ENCODE measurements at regions not wholly inside any gene's neighbourhood (a gene's known extent, or its start where the extent isn't known, plus 50 kb on each side); places are given as distances from the start of the nearest gene placed in this dataset.

DNA sequence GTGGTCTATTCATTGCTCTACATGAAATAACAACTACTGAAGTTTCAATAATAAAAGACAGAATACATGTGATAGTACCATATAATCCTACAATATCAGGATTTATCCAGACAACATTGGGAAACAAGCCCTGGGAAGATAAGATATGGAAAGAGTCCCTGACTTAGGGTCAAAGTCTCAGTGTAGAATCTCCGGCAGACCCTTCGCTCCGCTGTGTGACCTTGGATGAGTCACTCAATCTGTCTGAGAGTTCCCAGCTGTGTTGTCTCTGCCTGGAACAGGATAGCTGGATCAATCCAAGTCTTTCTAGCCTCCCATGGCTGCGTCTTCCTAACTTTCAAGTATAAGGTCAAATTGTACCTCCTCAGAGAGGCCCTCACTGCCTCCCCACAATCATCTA, 335.9 kb downstream of the TMEM114 start:
- Histone ChIP-seq H3K27me3 (replicated peaks in 1 of 4; ENCODE audit: control insufficient read depth in 3 of 4, extremely low read depth in 1 of 4, insufficient read depth in 3 of 4, low read length in 3 of 4) (peaks cover 0 to 1% (median 0%) of the 10 kb centered on the region in 4 experiments; a peak in 1 of 7 replicates), H3K4ac (replicated peaks; ENCODE audit: insufficient read length, low read depth, low read length) (no peak overlapping the region), H3K14ac (ENCODE audit: insufficient read length) (no peak overlapping the region), H4K20me1 (replicated peaks in 1 of 2; ENCODE audit: control insufficient read depth in 1 of 2, insufficient read depth in 2 of 2, low read length in 2 of 2) (no peaks in the 10 kb centered on the region), H3K4me2 (ENCODE audit: insufficient read depth in 1 of 2, low read depth in 2 of 2, low read length in 2 of 2) (no peak overlapping the region), H3K79me2 (ENCODE audit: control insufficient read depth in 1 of 2, insufficient read depth in 2 of 2, low read length in 2 of 2) (no peaks in the 10 kb centered on the region), H3K79me1 (ENCODE audit: low read depth, low read length) (no peaks in the 10 kb centered on the region), H4K91ac (replicated peaks; ENCODE audit: insufficient read length, low read length) (no peak overlapping the region), H2BK15ac (ENCODE audit: low read length) (no peak overlapping the region), H3K4me1 (replicated peaks in 1 of 4; ENCODE audit: control insufficient read depth in 3 of 4, insufficient read depth in 4 of 4, low read length in 3 of 4) (peaks cover 2 to 5% (median 3%) of the 10 kb centered on the region in 4 experiments; a peak in 4 of 7 replicates), H3K36me3 (ENCODE audit: control insufficient read depth in 2 of 4, insufficient read depth in 4 of 4, low read length in 3 of 4) (no peaks in the 10 kb centered on the region), H2AFZ (ENCODE audit: low read length) (no peak overlapping the region), H3K23ac (ENCODE audit: insufficient read length) (no peak overlapping the region), H2AK5ac (ENCODE audit: low read depth, low read length) (no peak overlapping the region), H2BK120ac (replicated peaks; ENCODE audit: low read depth, low read length) (no peak overlapping the region), H2BK5ac (ENCODE audit: low read depth, low read length) (no peak overlapping the region), H3K4me3 (ENCODE audit: extremely low read depth in 1 of 4, insufficient read depth in 2 of 4, low read depth in 3 of 4, low read length in 4 of 4) (no peak overlapping the region), H3K9ac (replicated peaks in 1 of 4; ENCODE audit: extremely low read depth in 1 of 4, low read depth in 3 of 4, low read length in 3 of 4) (no peak overlapping the region), H4K8ac (ENCODE audit: extremely low read depth, insufficient read depth, low read length) (no peak overlapping the region), H3K18ac (ENCODE audit: extremely low read depth, low read length) (no peak overlapping the region), H3K56ac (replicated peaks; ENCODE audit: insufficient read length, low read depth, low read length) (no peak overlapping the region), H4K5ac (ENCODE audit: insufficient read length, low read depth, low read length) (no peak overlapping the region), H3K23me2 (ENCODE audit: low read depth, low read length) (no peaks in the 10 kb centered on the region), H3K27ac (ENCODE audit: low read depth, low read length) (no peak overlapping the region), H3K9me3 (ENCODE audit: insufficient read depth in 2 of 2, low read depth in 1 of 2, low read length in 1 of 2) (no peaks in the 10 kb centered on the region), H2BK20ac (ENCODE audit: low read length) (no peak overlapping the region), H2BK12ac (ENCODE audit: low read depth, low read length) (no peak overlapping the region)
- CTCF ChIA-PET (ENCODE audit: partially characterized antibody) = no interaction called here
- DNase-seq (ENCODE audit: low read depth in 1 of 2, low spot score in 2 of 2) (no peak), FAIRE-seq (no peak)
- POLR2A ChIA-PET (ENCODE audit: partially characterized antibody) = no interaction called here
- WGBS, 2 experiments (ENCODE audit: extremely low coverage in 1 of 2, insufficient coverage in 1 of 2, insufficient read length in 1 of 2, insufficient replicate concordance in 2 of 2, low coverage in 1 of 2, low lambda C conversion rate in 2 of 2, missing lambda C conversion rate in 1 of 2) = 93% methylated on average over 4 of the region's 4 CpGs; no CpG with 5 or more reads in 1 of the 2 experiments
- TF ChIP-seq CREB1 (IDR thresholded peaks at IDR 0.05) (no peak), EP300 (IDR thresholded peaks at IDR 0.05; ENCODE audit: borderline replicate concordance in 1 of 2, low read depth in 2 of 2, low read length in 2 of 2) (no peak)
